ENCODE measurements at regions not wholly inside any gene's neighbourhood (a gene's known extent, or its start where the extent isn't known, plus 50 kb on each side); places are given as distances from the start of the nearest gene placed in this dataset.

DNA sequence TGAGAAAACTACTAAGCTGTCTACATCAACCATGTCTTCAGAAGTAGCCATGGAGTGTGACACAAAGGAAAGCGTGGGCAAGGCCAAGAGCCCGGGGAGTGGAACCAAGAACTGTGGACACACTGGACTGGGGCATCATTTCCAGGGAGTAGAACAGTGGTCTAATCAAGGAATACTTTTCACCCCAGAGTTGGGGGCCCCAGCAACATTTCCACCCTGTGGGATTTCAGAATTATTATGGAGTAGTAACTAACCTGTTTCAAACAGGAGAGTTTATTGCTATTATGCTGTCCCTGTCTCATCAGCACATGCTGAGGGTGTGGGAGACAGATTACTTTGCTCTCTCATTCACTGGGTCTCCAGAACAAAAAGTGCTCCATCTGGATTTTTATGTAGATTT lies 58.0 kb upstream of the FSTL4 start:
- TF ChIP-seq, protein P1, sequence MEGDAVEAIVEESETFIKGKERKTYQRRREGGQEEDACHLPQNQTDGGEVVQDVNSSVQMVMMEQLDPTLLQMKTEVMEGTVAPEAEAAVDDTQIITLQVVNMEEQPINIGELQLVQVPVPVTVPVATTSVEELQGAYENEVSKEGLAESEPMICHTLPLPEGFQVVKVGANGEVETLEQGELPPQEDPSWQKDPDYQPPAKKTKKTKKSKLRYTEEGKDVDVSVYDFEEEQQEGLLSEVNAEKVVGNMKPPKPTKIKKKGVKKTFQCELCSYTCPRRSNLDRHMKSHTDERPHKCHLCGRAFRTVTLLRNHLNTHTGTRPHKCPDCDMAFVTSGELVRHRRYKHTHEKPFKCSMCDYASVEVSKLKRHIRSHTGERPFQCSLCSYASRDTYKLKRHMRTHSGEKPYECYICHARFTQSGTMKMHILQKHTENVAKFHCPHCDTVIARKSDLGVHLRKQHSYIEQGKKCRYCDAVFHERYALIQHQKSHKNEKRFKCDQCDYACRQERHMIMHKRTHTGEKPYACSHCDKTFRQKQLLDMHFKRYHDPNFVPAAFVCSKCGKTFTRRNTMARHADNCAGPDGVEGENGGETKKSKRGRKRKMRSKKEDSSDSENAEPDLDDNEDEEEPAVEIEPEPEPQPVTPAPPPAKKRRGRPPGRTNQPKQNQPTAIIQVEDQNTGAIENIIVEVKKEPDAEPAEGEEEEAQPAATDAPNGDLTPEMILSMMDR (IDR thresholded peaks at IDR 0.05; ENCODE audit: low read length), result no peak
- TF ChIP-seq EZH2 (IDR thresholded peaks at IDR 0.05; ENCODE audit: borderline replicate concordance, low read length), result no peak

Measured in OCI-LY1 (cell line).